ENCODE measurements at regions not wholly inside any gene's neighbourhood (a gene's known extent, or its start where the extent isn't known, plus 50 kb on each side); places are given as distances from the start of the nearest gene placed in this dataset.

GRCh38 chr16:59758848-59759247, 1024.7 kb upstream of the GOT2 start:
- Histone ChIP-seq H3K9me3 (peaks cover 2% of the 10 kb centered on the region; the same call in 1 of the 3 replicates), H3K4me1 (no peaks in the 10 kb centered on the region), H3K27ac (no peak overlapping the region), H3K4me3 (no peak overlapping the region), H3K4me2 (no peak overlapping the region)
- TF ChIP-seq NPAS2 (CRISPR knock-in tag; IDR thresholded peaks at IDR 0.05; ENCODE audit: borderline replicate concordance), result no peak
- no peak for TF ChIP-seq EHF (CRISPR knock-in tag; IDR thresholded peaks at IDR 0.05)
- TF ChIP-seq RFX5 (IDR thresholded peaks at IDR 0.05), result no peak
- no peak for TF ChIP-seq EP300 (IDR thresholded peaks at IDR 0.05)
- TF ChIP-seq POLR2A (IDR thresholded peaks at IDR 0.05; ENCODE audit: low read length), result no peak
- no peak for TF ChIP-seq CTCF (IDR thresholded peaks at IDR 0.05)
- no peak for TF ChIP-seq ESRRA (IDR thresholded peaks at IDR 0.05; ENCODE audit: borderline replicate concordance, low read length)
- TF ChIP-seq GATA3 (IDR thresholded peaks at IDR 0.05; ENCODE audit: borderline replicate concordance), result no peak
- no peak for TF ChIP-seq CBX2 (IDR thresholded peaks at IDR 0.05; ENCODE audit: borderline replicate concordance, low read depth)
- TF ChIP-seq SMC3 (IDR thresholded peaks at IDR 0.05), result no peak
- ATAC-seq, result no peak
- WGBS (ENCODE audit: missing lambda C conversion rate), result 10% methylated on average over 1 of the region's 1 CpG
- FAIRE-seq, result no peak
- DNase-seq (ENCODE audit: low read depth in 1 of 2, low spot score in 1 of 2), result no peak
- ChIA-PET CTCF (interaction anchor here (0.6 kb wide), 1 partner anchor 76 kb away, joined by 3 read pairs; no protein-coding TSS in a partner anchor), POLR2A (no interaction called here)

- ATAC-seq (no peak), FAIRE-seq (no peak), DNase-seq (ENCODE audit: low read depth in 1 of 2, low spot score in 1 of 2) (no peak)
- Histone ChIP-seq H3K4me2 (no peak overlapping the region), H3K4me3 (no peak overlapping the region), H3K4me1 (no peaks in the 10 kb centered on the region), H3K27ac (no peak overlapping the region), H3K9me3 (no peaks in the 10 kb centered on the region)
- ChIA-PET POLR2A (no interaction called here), CTCF (no interaction called here)
- WGBS (ENCODE audit: missing lambda C conversion rate), result 76% methylated on average over 19 of the region's 19 CpGs
- TF ChIP-seq CBX2 (IDR thresholded peaks at IDR 0.05; ENCODE audit: borderline replicate concordance, low read depth), result no peak
- TF ChIP-seq KDM1A (IDR thresholded peaks at IDR 0.05; ENCODE audit: low read depth), result no peak
- no peak for TF ChIP-seq PHF8 (IDR thresholded peaks at IDR 0.05; ENCODE audit: borderline replicate concordance, low read depth)
- TF ChIP-seq TP53 (CRISPR knock-in tag; IDR thresholded peaks at IDR 0.05), result no peak
- no peak for TF ChIP-seq USF2 (IDR thresholded peaks at IDR 0.05)
- no peak for TF ChIP-seq GATA3 (IDR thresholded peaks at IDR 0.05; ENCODE audit: borderline replicate concordance)
- TF ChIP-seq CBX8 (IDR thresholded peaks at IDR 0.05), result no peak
- no peak for TF ChIP-seq EHMT2 (IDR thresholded peaks at IDR 0.05; ENCODE audit: low read depth)
- no peak for TF ChIP-seq E2F6 (IDR thresholded peaks at IDR 0.05; ENCODE audit: borderline replicate concordance, low read depth)
- no peak for TF ChIP-seq HOXA7 (CRISPR knock-in tag; IDR thresholded peaks at IDR 0.05)
- no peak for TF ChIP-seq SMC3 (IDR thresholded peaks at IDR 0.05)
- TF ChIP-seq HMGXB4 (CRISPR knock-in tag; IDR thresholded peaks at IDR 0.05; ENCODE audit: borderline replicate concordance), result no peak
- TF ChIP-seq MYC (IDR thresholded peaks at IDR 0.05; ENCODE audit: borderline replicate concordance, low read length), result no peak
- no peak for TF ChIP-seq EP300 (IDR thresholded peaks at IDR 0.05)
- TF ChIP-seq ATOH8 (CRISPR knock-in tag; IDR thresholded peaks at IDR 0.05; ENCODE audit: low read depth), result no peak
- no peak for TF ChIP-seq TFCP2L1 (CRISPR knock-in tag; IDR thresholded peaks at IDR 0.05)
These were observed 1020.7 kb upstream of the GOT2 start for GRCh38 chr16:59754854-59755253.
